Epidermal melanocyte (primary cell): ENCODE measurements at regions not wholly inside any gene's neighbourhood (a gene's known extent, or its start where the extent isn't known, plus 50 kb on each side); places are given as distances from the start of the nearest gene placed in this dataset.

Experiments used
- DNase-seq: peaks from one replicate; pipeline ENCODE4 v3.0.0; 2011; ENCODE audit warnings: low spot score; ENCODE audit not compliant: insufficient read length

DNA sequence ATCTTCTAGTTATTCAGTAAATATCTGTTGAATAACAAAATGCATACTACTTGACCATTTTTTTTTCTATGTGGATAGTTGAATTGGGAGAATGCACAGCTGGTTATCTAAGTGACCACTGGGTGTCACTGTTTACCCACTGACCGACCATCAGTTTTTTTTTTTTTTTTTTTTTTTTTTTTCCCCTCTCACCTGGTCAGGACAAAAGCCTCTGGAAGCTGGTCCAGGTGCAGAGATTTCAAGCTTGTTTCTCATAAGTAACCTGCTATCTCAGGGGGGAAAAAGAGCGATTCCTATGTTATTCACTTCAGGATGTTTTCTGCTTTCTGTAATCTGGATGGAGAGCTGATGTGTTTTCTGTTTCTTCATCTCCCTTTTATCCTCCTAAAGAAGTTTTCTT, 256.0 kb downstream of the DCDC2C start:
- no peak for DNase-seq

DNA sequence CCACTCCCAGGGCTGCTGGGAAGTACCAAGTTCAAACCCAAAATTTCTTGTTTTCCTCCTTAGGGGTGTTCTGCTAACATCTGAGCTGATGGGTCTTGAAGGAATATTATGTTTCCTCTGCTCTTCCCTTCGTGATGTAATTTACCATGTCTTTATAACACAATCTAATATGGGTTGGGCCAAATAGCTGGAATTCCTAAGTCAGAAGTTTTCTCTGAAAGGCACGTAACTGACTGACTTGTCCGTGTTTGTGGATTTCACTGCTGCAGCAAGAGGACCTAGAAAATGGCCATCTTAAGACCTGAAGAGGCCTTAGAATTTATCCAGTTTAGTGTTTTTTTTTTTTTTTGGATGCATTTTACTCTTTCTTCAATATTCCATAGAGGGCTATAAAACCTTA, 256.7 kb downstream of the DCDC2C start:
- no peak for DNase-seq

DNA sequence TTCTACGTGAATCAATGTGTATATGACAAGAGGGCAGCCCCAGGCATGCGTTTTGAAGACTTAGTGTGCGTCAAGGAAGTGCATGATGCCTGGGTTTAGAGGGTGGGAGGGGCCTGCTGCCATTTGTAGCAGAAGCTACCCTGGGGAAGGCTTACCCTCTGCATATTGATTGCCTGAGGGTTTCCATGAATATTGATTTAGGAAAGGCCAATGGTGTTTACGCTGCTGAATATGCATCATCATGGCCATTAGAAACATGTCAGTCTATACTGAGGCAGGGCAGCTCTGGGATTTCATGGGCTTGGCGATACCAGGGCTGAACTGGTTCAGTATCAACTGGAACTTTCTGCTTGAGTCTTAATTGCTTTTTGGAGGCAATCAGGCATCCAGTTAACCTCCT, 259.3 kb downstream of the DCDC2C start:
- DNase-seq: no peak

DNA sequence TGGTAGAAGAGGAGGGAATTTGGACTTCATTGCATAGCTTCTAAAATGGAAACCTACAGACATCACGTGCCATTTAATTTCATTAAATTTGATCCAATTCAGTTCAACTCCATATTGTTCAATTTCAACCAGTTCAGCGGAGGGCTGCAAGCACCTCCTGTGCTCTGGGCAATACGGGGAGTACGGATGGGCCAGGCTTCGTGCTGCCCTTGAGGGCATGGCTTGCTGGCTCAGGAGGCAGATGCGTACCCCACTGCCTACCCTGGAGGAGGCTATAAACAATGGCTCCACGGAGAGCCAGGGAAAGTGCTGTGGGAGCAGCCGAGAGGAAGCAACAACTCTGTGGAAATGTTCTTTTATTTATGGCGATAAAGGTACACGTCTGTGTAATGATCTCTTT, 261.8 kb downstream of the DCDC2C start:
- DNase-seq: no peak

DNA sequence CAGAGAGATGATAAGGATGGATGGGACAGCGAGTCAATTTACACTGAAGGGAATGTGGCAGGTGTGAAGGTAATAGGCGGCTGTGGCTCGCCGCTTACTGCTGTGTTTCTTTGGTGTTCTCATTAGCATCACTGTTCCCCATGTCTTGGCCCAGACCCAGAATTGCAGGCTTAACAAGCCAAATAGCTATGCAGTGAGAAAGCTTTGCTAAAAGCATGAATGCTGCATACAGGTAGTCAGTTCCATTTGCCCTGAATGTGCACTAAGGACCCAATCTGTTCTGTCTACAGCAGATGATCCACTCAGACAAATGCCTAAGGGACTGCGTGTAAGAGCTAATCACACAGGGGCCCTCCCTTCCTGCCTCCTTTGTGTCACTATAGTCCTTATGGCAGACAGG, 262.6 kb downstream of the DCDC2C start:
- no peak for DNase-seq

DNA sequence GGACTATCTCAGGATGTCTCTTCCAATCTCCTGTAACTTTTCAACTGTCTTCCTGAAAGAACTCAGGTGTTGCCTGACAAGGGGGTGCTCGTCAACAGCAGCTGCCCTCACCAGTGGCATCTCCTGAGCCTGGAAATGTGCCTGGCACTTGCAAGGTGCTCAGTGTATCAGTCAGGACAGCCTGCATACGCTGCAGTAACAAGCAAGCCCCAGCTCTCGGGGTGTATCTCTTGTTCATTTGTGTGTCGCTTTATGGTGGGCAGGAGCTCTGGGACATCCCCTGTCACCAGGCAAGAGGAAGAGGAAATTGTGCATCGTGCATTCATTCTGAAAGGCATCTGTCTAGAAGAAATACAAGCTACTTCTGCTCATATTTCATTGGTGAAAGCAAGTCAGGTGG, 263.1 kb downstream of the DCDC2C start:
- no peak for DNase-seq

DNA sequence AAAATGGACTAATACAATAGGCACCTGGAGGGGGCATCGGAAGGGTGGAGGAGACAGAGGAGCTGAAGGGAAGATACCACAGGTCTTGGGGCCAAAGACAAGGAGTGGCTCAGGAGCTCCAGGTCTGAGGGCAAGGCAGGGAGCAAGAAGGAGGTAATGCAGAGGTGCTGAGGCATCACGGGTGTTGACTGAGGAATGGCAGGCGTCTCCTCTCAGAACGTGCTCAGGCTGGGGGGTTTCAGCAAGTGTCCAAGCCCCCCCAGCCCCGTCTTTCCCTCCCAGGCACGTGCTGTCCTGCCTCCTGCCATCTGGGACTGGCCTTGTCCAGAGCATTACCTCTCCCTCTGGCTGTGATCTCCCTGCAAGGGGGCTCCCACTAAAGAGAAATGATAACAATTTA, 265.4 kb downstream of the DCDC2C start:
- DNase-seq: no peak

DNA sequence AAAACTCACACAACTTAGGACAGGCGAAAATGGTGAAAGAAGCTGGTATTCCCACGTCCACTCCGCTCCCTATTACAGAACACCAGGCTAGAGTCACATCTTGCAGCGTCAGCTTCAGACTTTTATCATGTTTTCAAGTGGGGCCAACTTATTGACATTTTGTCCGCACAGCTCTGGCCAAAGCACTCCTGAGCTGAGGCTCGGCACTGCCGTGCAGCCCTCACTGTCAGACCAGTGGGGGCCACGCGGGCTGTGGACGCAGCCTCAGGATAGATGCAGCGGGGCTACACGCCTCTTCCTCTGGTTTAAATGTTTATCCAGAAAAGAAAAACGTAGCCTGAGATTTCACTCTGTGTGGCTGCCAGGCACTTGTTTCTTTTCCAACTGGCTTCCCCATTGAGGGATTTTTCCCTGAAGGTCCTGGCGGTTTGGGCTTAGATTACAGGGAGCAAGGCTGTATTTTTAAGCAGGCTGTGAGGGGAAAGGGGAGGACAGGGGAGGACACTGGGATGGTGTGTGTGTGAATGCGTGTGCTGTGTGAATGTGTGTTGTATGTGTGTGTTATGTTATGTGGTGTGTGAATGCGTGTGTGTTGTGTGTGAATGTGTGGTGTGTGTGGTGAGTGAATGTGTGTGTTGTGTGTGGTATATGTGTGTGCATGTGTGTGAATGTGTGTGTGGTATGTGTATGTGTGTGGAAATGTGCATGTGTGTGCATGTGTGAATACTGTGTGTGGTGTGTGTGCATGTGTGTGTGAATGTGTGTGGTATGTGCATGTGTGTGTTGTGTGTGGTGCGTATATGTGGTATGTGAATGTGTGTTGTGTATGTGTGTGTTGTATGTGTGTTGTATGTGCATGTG, 267.6 kb downstream of the DCDC2C start:
- no peak for DNase-seq

DNA sequence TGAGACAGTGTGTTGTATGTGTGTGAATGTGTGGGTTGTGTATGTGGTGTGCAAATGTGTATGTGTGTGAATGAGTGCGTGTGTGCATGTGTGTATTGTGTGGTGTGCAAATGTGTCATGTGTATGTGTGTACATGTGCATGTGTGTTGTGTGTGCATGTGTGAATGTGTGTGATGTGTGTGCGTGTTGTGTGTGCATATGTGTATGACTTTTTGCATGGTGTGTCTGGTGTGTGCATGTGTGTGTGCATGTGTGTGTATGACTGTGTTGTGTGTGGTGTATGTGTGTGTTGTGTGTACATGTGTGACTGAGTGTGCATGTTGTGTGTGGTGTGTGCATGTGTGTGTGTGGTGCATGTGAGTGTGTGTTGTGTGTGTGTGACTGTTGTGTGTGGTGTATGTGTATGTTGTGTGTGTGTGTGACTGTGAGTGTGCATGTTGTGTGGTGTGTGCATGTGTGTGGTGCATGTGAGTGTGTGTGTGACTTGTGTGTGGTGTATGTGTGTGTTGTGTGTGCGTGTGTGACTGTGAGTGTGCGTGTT, 268.3 kb downstream of the DCDC2C start:
- DNase-seq: no peak

DNA sequence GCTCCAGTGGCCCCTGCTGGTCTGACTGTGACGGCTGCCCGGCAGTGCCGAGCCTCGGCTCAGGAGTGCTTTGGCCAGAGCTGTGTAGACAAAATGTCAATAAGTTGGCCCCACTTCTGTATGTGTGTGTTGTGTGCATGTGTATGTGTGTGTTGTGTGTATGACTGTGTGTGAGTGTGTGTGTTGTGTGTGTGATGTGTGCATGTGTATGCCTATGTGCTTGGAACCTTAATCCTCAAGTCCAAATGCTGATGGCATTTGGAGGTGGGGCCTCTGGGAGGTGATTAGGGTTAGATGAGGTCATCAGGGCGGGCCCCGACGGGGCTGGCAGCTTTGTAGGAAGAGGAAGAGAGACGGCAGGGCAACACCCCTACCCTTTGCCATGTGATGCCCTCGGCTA, 269.0 kb downstream of the DCDC2C start:
- no peak for DNase-seq

DNA sequence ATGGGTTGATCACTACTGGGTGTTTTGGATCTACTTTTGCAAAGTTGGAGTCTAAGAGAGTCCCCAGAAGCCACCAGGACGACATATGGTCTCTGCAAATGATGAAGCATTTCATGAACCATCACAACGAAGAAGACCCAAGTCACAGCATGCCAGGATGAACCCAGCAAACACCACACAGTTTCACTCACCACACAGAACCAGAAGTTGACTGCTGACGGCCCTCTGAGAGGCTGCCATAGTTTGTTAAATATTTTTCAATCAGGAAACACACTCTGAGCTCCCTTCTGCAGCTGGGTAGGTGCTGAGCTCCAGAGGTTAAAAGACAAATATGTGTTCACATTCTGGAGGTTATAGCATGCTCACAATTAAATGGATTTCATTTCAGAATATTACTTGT, 271.4 kb downstream of the DCDC2C start:
- no peak for DNase-seq

DNA sequence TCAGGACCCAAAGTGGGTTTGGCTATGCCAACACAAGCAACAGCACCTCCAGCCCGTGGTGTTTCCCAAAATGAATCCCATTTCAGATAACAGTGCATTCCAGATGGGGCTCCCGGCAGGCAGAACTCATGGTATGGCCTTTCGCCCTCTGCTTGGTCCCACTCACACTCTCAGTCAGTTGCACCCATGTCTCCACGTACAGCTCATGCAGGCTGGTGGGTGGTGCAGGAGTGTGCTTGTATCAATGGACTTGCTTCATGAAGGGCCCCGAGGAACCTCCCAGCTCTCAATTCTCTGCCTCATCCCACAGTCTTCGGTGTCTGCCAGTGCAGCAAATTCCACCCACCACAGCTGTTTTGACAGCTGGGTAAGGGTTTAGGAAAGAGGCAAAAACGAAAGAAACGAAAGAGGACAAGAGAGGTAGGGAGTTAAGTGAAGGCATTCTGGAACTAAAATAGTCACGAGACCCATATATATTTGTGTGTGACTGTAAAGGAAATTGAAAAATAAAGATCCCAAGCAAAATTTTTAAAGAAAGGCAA, 278.1 kb downstream of the DCDC2C start:
- DNase-seq: no peak

DNA sequence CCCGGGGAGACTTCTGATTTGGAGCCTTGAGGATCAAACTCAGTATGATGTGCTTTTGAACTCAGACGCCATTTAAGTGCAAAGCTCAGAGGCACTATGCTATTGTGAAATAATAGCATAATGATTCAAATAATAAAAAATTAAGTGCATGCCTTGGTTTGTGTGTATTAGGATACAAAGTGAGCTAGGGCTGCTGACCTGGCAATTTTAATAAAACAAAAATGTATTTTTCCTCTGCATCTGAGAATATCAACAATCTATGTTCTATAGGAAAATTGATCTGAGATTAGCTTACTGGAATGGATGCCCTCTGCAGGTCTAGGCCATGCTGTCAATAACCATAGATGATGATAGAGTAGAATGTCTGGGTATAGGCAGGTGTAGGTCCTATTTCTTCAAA, 278.8 kb downstream of the DCDC2C start:
- no peak for DNase-seq

DNA sequence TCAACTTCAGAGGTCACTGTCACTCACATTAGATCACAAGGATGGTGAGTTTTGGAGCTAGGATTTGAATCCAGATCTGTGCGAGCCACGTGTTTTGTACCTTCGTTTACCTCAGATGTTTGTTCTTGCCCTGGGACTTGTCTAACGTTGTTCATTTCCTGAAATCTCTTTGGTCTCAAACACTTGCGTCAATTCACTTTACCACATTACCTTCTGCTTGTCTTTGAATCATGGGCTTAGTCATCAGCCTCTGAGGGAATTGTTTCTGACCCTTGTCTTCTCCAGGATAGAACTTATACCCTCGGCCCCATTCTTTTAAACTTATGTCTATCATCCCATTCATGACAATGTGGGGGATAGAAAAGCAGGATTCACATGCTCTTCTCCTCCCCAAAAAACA, 282.7 kb downstream of the DCDC2C start:
- DNase-seq: no peak

DNA sequence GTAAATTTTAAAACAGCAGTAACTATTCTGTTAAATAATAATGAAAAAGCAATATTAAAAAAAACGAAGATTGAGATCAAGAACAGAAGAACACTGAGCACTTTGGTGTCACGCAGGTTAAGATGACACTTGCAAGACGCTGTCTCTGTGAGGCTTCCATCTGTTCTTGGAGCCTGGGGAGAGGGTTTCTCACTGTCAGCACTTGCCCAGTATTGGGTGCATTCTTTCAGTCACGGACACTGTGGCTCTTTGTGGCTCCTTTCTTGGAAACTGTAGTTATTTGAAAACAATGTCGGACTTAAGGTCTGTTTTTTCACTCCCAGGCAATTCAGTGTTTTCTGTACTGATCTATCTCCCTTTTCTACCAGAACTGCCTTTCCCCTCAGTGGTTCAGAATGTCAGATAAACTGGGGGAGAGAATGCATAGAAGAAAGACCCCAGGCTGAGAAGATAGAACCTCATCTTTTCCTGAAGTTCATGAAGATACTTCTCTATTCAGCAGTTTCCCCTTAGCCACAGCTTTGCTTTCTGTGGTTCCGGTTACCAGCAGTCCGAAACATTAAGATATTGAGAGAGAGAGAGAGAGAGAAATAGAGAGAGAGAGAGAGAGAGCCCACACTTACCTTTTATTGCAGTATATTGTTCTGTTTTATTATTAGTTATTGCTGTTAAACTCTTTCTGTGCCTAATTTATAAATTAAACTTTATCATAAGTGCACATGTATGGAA, 283.3 kb downstream of the DCDC2C start:
- no peak for DNase-seq

DNA sequence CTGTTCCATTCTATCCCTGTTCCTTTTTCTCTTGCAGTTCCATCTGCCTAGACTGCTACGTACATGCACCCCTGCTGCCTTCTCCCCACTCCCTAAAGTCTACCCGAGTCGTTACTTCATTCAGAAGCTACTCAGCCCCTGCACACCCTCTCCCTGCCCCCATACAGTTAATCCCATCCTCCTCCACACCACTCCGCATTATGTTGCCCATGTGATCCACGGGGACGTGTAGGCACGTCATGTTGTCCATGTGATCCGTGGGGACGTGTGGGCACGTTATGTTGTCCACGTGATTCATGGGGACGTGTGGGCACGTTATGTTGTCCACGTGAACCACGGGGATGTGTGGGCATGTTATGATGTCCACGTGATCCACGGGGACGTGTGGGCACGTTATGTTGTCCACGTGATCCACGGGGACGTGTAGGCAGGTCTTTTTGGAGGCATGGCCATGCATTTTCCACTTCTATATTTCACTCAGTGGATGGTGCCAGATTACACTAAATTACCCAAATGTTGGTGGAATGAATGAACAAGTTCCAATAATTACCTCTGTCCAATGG, 299.5 kb downstream of the DCDC2C start:
- DNase-seq: no peak

DNA sequence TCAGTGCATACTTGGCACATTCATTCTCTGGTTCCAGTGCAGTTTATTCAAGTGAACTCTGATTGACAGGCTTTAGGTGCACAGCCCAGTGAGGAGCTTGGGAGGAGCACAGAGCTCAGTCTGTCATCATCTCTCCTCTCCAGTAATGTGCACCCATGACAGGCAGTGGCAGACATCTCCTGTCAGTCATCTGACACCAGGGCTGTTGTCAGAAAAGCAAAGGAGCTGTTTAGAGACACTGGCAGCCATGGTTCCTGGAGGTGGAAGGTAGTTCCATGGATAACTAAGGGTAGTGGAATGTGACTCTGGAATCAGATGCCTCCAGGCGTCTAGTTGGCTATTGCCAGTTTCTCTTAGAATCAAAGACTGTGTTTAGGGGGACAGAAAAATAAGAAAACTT, 308.8 kb downstream of the DCDC2C start:
- DNase-seq: no peak

DNA sequence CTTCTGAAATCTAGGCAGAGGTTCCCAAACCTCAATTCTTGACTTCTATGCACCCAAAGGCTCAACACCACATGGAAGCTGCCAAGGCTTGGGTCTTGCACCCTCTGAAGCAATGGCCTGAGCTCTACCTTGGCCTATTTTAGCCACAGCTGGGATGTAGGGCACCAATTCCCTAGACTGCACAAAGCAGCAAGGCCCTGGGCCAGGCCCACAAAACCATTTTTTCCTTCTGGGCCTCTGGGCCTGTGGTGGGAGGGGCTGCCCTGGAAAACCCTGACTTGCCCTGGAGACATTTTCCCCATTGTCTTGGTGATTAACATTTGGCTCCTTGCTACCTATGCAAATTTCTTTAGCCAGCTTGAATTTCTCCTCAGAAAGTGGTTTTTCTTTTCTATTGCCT, 315.2 kb downstream of the DCDC2C start:
- no peak for DNase-seq

DNA sequence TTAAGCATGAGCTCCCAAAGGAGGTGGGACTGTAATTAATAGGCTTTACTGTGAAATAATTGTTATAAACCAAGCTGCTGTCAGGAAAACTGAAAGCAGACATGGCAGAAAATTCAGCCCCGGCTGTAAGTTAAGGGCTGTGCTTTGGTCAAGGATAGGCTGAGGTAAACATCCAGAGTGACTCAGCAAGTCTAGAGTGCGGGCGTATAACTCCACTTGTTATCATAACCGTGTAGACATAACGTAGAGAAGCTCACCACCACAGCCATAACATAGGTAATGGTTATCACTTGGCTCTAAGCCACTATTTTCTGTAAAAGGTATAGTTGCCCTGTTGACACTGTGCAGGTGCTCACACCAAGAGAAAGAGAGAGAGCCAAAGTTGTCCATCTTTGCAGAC, 316.8 kb downstream of the DCDC2C start:
- no peak for DNase-seq

DNA sequence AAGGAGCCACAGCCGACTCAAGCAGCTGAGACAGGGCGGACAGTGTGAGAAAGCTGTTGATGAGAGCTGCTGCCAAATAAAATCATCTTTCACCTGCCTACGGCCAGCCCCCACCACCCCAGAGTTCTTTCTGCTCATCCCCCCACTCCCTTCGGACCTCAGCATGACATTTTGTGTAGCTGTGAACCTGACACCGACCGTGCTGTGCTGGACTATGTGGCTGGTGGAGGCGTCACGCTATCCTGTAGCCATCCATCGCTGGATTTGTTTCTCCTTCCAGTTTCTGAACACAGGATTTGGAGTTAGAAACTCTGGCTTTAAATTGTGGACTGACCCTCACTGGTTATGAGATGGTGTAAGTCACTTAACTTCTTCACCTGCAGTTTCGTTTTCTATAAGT, 317.3 kb downstream of the DCDC2C start:
- DNase-seq: no peak

DNA sequence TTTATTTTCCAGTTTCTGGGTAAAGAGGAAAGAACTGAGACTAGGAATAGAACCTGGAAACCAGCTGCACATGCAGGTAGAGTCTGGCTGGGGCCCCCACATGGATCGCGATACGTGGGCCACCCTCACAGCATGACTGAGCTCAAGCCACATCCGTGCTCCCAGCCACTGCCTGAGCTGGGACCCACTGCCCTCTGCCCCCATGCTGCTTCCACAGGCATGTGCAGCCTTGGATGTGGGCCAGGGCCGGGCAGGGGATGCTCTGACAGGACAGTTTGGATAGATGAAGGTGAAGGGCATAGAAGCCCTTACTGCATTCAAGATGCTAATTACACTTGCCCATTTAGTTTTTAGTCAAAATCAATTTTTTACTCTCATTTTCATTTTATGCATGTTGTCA, 321.2 kb downstream of the DCDC2C start:
- no peak for DNase-seq

DNA sequence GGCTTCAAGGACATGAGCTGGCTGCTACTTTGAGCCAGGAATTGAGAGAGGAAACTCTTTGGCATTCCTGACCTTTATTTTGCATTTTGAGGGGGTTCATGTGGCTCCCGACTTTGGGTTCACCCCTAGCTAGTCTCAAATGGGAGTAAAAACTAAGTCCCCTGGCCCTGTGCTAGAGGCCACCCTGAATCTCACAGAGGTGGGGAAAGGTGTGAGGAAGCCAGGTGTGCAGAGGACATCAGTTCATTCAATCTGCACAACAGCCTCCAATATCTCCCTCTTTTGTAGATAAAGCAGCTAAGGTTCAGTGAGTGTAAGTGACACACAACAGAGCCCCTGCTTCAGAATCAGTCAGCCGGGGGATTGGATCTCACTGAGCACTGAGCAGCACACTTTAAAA, 325.7 kb downstream of the DCDC2C start:
- no peak for DNase-seq
